ENCODE measurements at regions not wholly inside any gene's neighbourhood (a gene's known extent, or its start where the extent isn't known, plus 50 kb on each side); places are given as distances from the start of the nearest gene placed in this dataset.

DNA sequence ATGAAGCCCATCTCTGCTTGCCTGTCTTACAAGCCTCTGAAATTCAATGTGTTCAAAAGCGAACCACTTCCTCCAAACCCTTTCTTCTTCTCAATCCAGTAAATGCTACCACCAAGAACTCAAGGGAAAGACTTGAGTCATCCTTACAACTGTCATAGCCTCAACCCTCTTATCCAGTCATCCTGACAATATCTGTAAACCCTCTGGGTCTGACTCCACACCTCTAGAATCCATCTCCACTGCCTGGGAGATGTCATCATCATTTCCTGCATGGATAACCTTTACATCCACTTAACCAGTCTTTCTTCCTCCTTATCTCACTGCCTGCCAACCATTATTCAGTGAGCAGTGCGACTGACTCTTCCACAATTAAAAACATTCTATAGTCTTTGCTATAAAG lies 441.1 kb downstream of the SETD4 start:
- no peak for TF ChIP-seq KLF1 (tag by site-specific recombination; IDR thresholded peaks at IDR 0.05)
- no peak for TF ChIP-seq ZNF138 (tag by site-specific recombination; IDR thresholded peaks at IDR 0.05; ENCODE audit: borderline replicate concordance)
- TF ChIP-seq, protein P1, sequence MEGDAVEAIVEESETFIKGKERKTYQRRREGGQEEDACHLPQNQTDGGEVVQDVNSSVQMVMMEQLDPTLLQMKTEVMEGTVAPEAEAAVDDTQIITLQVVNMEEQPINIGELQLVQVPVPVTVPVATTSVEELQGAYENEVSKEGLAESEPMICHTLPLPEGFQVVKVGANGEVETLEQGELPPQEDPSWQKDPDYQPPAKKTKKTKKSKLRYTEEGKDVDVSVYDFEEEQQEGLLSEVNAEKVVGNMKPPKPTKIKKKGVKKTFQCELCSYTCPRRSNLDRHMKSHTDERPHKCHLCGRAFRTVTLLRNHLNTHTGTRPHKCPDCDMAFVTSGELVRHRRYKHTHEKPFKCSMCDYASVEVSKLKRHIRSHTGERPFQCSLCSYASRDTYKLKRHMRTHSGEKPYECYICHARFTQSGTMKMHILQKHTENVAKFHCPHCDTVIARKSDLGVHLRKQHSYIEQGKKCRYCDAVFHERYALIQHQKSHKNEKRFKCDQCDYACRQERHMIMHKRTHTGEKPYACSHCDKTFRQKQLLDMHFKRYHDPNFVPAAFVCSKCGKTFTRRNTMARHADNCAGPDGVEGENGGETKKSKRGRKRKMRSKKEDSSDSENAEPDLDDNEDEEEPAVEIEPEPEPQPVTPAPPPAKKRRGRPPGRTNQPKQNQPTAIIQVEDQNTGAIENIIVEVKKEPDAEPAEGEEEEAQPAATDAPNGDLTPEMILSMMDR (tag by site-specific recombination; IDR thresholded peaks at IDR 0.05): no peak
- TF ChIP-seq, protein P2, sequence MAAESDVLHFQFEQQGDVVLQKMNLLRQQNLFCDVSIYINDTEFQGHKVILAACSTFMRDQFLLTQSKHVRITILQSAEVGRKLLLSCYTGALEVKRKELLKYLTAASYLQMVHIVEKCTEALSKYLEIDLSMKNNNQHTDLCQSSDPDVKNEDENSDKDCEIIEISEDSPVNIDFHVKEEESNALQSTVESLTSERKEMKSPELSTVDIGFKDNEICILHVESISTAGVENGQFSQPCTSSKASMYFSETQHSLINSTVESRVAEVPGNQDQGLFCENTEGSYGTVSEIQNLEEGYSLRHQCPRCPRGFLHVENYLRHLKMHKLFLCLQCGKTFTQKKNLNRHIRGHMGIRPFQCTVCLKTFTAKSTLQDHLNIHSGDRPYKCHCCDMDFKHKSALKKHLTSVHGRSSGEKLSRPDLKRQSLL (tag by site-specific recombination; IDR thresholded peaks at IDR 0.05): no peak

Data from HEK293 (cell line).